NB4 (cell line): ENCODE measurements at regions not wholly inside any gene's neighbourhood (a gene's known extent, or its start where the extent isn't known, plus 50 kb on each side); places are given as distances from the start of the nearest gene placed in this dataset.

Experiments used
- DNase-seq: peaks from one replicate; pipeline ENCODE4 v3.0.0; 2010; ENCODE audit warnings: low read depth
- H3K4me3 ChIP-seq: one replicate; pipeline ENCODE4 v1.5.1; 2011; ENCODE audit warnings: mild to moderate bottlenecking, low read depth, low read length, moderate library complexity
- MYC ChIP-seq: IDR thresholded peaks from 2 replicates; pipeline ENCODE4 v1.6.1; 2011; ENCODE audit warnings: low read depth, low read length
- POLR2A ChIP-seq: IDR thresholded peaks from 2 replicates; pipeline ENCODE4 v1.6.1; 2011; ENCODE audit warnings: mild to moderate bottlenecking; ENCODE audit not compliant: insufficient read length; ENCODE audit errors: extremely low read depth
- TF ChIP-seq, protein P1 (sequence below): IDR thresholded peaks from 2 replicates; pipeline ENCODE4 v1.6.1; 2011; ENCODE audit warnings: low read depth, low read length
- TF ChIP-seq, protein P2 (sequence below): IDR thresholded peaks from one replicate; pipeline ENCODE4 v1.5.1; 2012; ENCODE audit warnings: low read depth, low read length

DNA sequence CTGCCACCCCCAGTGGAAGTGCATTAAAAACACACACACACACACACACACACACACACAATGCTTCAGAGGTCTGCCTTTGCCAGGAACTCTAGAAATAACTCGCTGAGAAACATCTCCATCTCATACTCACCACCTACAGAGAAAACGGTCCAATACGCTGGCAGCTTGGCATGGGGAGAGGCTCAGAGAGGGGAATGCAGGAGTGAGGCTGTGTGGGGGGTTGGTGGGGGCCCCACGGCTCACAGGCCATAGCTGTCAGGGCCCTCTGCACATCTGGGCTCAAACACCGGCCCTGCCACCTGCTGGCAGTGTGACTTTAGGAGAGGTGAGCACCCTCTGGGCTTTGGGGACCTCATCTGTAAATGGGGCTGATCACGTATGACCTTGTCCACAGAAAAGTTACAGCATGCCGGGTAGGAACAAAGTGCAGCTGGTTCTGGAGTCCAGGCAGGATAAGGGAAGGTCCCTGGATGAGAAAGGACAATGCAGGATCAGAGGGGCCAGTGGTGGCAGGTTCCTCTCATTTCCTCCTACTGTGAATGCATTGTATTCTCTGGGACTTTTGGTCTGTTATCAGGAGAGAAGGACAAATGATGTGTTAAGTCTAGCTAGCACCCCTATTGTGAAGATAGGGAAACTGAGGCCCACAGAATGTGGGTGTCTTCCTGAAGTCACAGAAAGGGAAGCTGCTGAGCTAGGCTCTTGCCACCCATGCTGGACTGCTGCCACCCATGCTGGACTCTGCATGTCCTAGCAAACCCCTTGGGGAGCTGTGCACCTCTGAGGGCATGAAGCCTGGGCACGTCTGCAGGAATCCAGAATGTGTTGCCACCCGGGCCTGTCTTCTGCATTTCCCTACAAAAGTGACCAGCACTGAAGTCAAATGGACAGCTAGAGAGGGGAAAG lies 404.6 kb downstream of the RPS24 start:
- DNase-seq = peak; percentile 11

DNA sequence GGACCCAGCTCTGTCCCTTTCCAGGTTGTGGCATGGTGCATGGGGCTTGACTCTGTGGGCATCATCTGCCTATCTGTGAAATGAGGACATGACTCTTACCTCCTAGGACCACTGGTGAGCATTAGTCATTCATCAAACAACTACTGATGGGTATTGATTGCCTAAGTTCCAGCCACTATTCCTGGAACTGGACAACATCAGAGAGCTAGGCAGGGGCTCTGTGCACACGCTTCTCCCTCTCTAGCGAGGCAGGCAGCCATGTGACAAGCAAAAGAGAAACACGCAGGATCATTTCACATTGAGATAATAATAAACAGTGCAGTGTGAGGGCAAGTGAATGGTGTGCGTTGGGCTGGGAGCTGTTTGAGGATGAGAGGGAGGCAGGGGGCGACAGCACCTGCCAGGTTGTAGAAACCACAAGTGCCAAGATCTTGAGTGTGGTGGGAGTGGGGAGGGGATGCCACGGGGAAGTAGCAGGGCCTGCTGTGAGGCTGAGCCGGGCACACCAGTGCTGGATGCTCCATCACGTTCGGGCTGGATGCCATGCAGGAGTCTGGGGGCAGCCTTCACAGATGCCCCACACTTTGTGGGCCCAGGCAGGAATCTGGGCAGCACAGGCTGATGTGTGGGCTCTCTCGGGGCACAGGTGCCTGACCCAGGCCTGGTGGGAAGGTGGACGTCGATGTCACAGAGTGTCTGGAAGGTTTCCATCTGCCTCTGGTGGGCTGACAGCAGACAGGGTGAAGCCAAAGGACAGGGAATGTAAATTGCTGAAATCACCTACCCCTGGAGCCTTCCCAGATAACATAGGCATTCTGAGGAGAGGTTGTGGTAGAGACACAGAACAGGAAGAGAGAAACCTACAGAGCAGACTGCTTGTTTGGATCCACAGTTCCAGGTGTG lies 405.5 kb downstream of the RPS24 start:
- no peak for DNase-seq
- TF ChIP-seq POLR2A (no peak), MYC (no peak)
- TF ChIP-seq, protein P1, sequence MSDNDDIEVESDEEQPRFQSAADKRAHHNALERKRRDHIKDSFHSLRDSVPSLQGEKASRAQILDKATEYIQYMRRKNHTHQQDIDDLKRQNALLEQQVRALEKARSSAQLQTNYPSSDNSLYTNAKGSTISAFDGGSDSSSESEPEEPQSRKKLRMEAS = no peak
- TF ChIP-seq, protein P2, sequence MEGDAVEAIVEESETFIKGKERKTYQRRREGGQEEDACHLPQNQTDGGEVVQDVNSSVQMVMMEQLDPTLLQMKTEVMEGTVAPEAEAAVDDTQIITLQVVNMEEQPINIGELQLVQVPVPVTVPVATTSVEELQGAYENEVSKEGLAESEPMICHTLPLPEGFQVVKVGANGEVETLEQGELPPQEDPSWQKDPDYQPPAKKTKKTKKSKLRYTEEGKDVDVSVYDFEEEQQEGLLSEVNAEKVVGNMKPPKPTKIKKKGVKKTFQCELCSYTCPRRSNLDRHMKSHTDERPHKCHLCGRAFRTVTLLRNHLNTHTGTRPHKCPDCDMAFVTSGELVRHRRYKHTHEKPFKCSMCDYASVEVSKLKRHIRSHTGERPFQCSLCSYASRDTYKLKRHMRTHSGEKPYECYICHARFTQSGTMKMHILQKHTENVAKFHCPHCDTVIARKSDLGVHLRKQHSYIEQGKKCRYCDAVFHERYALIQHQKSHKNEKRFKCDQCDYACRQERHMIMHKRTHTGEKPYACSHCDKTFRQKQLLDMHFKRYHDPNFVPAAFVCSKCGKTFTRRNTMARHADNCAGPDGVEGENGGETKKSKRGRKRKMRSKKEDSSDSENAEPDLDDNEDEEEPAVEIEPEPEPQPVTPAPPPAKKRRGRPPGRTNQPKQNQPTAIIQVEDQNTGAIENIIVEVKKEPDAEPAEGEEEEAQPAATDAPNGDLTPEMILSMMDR = no peak
- no peak overlapping the region for H3K4me3 ChIP-seq

More for the DNA sequence above, 404.6 kb downstream of the RPS24 start:
- TF ChIP-seq, protein P2 = no peak
- TF ChIP-seq, protein P1 = no peak
- TF ChIP-seq MYC = no peak
- TF ChIP-seq POLR2A = no peak
- H3K4me3 ChIP-seq = no peak overlapping the region

DNA sequence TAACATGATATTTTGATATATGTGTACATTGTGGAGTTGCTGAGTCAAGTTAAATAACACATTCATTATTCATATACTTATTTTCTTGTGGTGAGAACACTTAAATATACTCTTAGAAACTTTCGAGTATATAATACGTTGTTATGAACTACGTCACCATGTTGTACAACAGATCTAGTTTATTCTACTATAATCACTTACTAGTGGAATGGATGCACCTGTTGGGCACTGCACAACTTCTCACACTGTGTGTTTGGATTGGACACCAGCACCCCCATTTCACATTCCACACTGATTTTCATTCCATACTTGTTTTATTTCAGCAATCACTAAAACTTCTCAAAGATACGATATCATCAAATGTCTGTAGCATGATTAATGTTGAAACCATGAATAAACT lies 407.3 kb downstream of the RPS24 start:
- H3K4me3 ChIP-seq = no peak overlapping the region
- TF ChIP-seq, protein P1 = no peak
- TF ChIP-seq MYC (no peak), POLR2A (no peak)
- TF ChIP-seq, protein P2 = no peak
- DNase-seq = no peak

DNA sequence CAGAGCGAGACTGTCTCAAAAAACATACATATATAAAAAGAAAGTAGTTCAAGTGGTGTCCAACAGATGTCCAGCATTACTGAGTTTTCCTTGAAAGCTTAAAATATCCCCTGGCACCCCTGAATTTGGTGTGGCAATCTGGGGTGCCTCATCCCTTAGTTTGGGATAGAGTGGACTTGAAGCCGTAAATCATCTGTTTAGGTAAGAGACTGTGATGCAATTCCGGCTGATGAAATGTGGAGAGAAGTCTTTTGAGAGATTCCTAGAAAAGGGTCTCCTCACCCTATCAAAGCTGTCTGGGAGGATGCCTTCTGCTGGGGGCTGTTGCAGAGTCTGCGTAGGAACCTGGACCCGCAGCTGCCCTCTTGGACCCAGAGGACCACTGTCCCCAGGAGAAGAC lies 408.0 kb downstream of the RPS24 start:
- DNase-seq = no peak
- TF ChIP-seq POLR2A (no peak), MYC (no peak)
- TF ChIP-seq, protein P2 = no peak
- TF ChIP-seq, protein P1 = no peak
- no peak overlapping the region for H3K4me3 ChIP-seq

DNA sequence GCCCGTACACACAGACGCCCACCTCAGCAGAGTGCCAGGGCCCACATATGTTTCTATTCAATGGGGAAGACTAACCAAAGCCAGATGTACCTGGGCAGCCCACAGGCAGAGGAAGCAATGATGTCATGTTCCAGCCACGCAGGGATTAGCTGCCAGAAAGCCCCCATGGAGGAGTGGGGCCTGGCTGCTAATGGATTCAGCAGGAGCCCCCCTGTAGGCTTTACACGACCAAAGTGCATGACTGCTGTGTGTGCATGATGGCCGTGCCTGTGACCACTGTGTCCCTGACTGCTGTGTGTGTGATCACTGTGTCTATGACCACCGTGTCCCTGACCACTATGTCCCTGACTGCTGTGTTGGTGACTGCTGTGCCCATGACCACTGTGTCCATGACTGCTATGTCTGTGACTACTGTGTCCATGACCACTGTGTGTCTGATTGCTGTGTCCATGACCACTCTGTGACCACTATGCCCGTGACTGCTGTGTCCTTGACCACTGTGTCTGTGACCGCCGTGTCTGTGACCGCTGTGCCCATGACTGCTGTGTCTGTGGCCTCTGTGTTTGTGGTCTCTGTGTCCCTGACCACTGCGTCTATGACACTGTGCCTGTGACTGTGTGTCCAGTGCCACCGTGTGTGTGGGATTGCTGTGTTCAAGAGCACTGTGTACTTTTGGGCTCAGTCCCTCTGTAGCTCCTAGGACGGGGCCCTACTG lies 409.3 kb downstream of the RPS24 start:
- no peak for DNase-seq
- H3K4me3 ChIP-seq = no peak overlapping the region
- TF ChIP-seq MYC (no peak), POLR2A (no peak)
- TF ChIP-seq, protein P2 = no peak
- TF ChIP-seq, protein P1 = no peak
